Left renal cortex interstitium (tissue), 4 donors: ENCODE measurements at regions not wholly inside any gene's neighbourhood (a gene's known extent, or its start where the extent isn't known, plus 50 kb on each side); places are given as distances from the start of the nearest gene placed in this dataset.
"Not testable (repeated sequence)": the region's sequence is repeated elsewhere in the genome, so short reads cannot be mapped to it uniquely, and the experiment has no call there.

Experiments used
- DNase-seq, 4 donors: peaks; one replicate each; pipeline ENCODE4 v3.0.0-alpha.2; 2013; ENCODE audit warnings: low read depth in 4 of 4, low spot score in 2 of 4, missing footprints in 1 of 4

- DNase-seq, result no peak
These were observed 997.6 kb upstream of the ATXN8OS start for GRCh38 chr13:69109891-69110525.

GRCh38 chr13:69108486-69108885 lies 999.1 kb upstream of the ATXN8OS start:
- DNase-seq, result no peak

- DNase-seq, result no peak
These were observed 1000.2 kb upstream of the ATXN8OS start for GRCh38 chr13:69107436-69107835.

GRCh38 chr13:69101841-69102240 lies 1005.8 kb upstream of the ATXN8OS start:
- DNase-seq, result no peak

GRCh38 chr13:69094485-69094884 lies 1013.1 kb upstream of the ATXN8OS start:
- no peak for DNase-seq

- no peak for DNase-seq
These were observed 1014.9 kb upstream of the ATXN8OS start for GRCh38 chr13:69092615-69093322.

- no peak for DNase-seq
These were observed 1030.4 kb upstream of the ATXN8OS start for GRCh38 chr13:69077267-69077666.

- no peak for DNase-seq
These were observed 1038.0 kb upstream of the ATXN8OS start for GRCh38 chr13:69069554-69070133.

- DNase-seq, result no peak
These were observed 1056.9 kb upstream of the ATXN8OS start for GRCh38 chr13:69050696-69051095.

- DNase-seq, result no peak
These were observed 1063.0 kb upstream of the ATXN8OS start for GRCh38 chr13:69044629-69045028.

- DNase-seq, result no peak
These were observed 1066.7 kb upstream of the ATXN8OS start for GRCh38 chr13:69040898-69041297.

GRCh38 chr13:69035771-69036170 lies 1071.9 kb upstream of the ATXN8OS start:
- no peak for DNase-seq

- no peak for DNase-seq
These were observed 1078.7 kb upstream of the ATXN8OS start for GRCh38 chr13:69028936-69029335.

GRCh38 chr13:69020120-69020519 lies 1087.5 kb upstream of the ATXN8OS start:
- DNase-seq, result no peak

- DNase-seq, result not testable (repeated sequence)
These were observed 1089.5 kb upstream of the ATXN8OS start for GRCh38 chr13:69018173-69018572.

- no peak for DNase-seq
These were observed 1096.8 kb upstream of the ATXN8OS start for GRCh38 chr13:69010789-69011188.

GRCh38 chr13:69008499-69008898 lies 1099.1 kb upstream of the ATXN8OS start:
- DNase-seq, result no peak

GRCh38 chr13:68998056-68998455 lies 1109.6 kb upstream of the ATXN8OS start:
- no peak for DNase-seq

- DNase-seq, result no peak
These were observed 1111.0 kb upstream of the ATXN8OS start for GRCh38 chr13:68996668-68997025.

- DNase-seq, result no peak
These were observed 1111.5 kb upstream of the ATXN8OS start for GRCh38 chr13:68995972-68996667.

GRCh38 chr13:68993154-68993553 lies 1114.5 kb upstream of the ATXN8OS start:
- no peak for DNase-seq

- no peak for DNase-seq
These were observed 1119.5 kb upstream of the ATXN8OS start for GRCh38 chr13:68988176-68988575.
